ENCODE measurements at regions not wholly inside any gene's neighbourhood (a gene's known extent, or its start where the extent isn't known, plus 50 kb on each side); places are given as distances from the start of the nearest gene placed in this dataset.

DNA sequence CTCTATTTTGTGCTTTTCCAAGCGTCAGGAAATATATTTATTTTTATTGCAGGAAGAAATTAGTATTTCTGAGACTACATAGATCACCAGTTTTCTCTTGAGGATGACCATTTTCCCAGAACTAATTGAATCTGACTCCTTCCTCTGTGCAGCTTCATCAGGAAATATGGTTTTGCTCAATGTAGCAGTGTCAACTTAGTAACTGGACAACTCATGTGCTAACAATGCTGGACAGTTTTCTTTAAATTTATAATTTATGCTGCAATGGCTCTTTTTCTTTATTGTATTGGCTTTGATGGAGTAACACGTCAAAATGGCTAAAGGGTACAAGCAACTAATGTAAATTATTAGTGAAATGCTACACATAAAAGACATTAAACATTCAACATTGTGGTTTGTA, 531.5 kb downstream of the ANKRD50 start:
- TF ChIP-seq GATA2 (IDR thresholded peaks at IDR 0.05; ENCODE audit: low read depth, low read length) (no peak), GATA3 (IDR thresholded peaks at IDR 0.05; ENCODE audit: low read depth, low read length) (no peak)

Data from SH-SY5Y (cell line).